Activated naive CD4-positive, alpha-beta T cell treated with anti-CD3 and anti-CD28 coated beads, Interleukin-2, amount 50 U/mL, for 16 hours (primary cell): ENCODE measurements at regions not wholly inside any gene's neighbourhood (a gene's known extent, or its start where the extent isn't known, plus 50 kb on each side); places are given as distances from the start of the nearest gene placed in this dataset.

Source experiments
- DNase-seq: peaks from one replicate; pipeline ENCODE4 v3.0.0-alpha.2; 2020

DNA sequence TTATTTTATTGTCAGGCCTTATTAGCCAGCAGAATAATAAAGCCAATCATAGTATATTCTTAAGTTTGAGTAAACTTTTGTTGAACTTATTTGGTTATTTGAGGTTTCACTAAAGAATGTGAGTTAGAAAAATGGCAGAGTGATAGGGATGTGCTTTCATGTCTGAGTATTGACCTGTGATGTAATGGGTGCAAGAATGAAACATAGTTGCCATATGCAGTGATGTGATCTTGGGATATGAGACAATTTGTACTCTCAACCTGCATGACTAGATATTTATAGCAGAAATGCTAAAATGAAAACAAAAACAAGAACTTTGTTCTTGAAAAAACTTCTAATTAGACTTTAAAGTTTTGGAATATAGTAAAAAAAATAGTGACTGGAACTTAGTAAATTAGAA is 97.9 kb downstream of the DISP1 start:
- DNase-seq = no peak

GRCh38 chr1:222914861-222915632 is 100.2 kb downstream of the DISP1 start:
- no peak for DNase-seq

GRCh38 chr1:222916100-222916499 is 101.3 kb downstream of the DISP1 start:
- DNase-seq = no peak

DNA sequence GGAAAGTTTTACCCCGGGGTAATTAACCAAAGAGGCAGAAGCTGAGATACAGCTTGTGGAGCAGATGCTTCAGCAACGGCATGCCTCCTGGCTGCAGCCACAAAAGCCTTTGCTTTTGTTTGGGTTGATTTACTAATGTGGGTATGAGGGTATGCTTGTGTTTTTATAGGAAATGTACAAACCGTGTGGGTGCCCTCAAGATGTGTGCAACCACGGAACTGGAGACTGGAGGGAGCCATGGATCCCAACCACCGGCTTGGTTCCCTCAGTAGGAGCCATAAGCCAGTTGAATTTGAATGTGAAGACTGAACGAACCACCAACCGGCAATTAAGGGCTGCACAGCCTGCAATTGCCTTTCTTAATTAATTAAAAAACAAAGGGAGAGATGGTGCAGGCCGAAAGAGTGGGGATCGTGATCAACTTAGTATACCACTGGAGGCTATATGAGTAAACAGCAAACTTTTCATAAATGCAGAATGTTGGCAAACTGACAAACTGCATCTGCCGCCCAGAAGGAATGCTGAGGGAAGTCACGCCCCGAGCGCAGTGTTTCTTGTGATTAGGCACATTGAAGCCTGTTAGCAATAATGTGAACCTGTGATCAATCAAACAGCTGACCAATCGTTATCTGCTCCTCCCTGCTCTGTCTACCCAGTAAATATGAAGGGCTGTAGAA is 104.1 kb downstream of the DISP1 start:
- no peak for DNase-seq

- no peak for DNase-seq
Observed at GRCh38 chr1:222919478-222919865, 104.6 kb downstream of the DISP1 start.

- no peak for DNase-seq
Observed at GRCh38 chr1:222920169-222920568, 105.3 kb downstream of the DISP1 start.

- DNase-seq = no peak
Observed at GRCh38 chr1:222921945-222922344, 107.1 kb downstream of the DISP1 start.

- DNase-seq = no peak
Observed at GRCh38 chr1:222923506-222923905, 108.7 kb downstream of the DISP1 start.

DNA sequence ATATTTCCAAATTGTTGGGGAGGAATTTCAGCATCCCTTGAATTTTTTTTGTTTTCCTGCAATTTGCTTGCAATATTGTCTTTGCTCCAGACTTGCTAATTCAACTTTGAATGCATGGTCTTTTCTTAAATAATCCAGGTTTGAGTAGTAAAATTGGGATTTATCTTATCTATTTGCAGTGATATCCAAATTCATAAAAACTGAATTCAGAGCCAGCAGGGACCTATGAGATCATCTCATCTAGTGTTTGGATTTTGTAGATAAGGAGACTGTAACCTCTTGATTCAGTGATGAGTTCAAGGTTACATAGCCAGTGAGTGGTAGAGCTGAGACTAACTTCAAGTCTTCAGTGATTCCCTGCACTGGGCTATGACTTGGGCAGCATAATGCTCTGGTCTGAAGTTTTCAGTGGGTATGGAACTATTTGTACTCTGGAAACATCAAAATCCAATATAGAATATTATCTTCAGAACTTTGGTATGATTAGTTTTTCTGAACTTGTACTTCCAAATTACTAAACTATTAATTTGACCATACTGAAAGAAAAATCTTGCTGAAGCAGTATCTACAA is 109.4 kb downstream of the DISP1 start:
- DNase-seq = no peak

GRCh38 chr1:222926566-222926965 is 111.7 kb downstream of the DISP1 start:
- DNase-seq = no peak

- no peak for DNase-seq
Observed at GRCh38 chr1:222927031-222927430, 112.2 kb downstream of the DISP1 start.

GRCh38 chr1:222928212-222928611 is 113.4 kb downstream of the DISP1 start:
- no peak for DNase-seq

GRCh38 chr1:222930070-222930469 is 115.2 kb downstream of the DISP1 start:
- DNase-seq = no peak

DNA sequence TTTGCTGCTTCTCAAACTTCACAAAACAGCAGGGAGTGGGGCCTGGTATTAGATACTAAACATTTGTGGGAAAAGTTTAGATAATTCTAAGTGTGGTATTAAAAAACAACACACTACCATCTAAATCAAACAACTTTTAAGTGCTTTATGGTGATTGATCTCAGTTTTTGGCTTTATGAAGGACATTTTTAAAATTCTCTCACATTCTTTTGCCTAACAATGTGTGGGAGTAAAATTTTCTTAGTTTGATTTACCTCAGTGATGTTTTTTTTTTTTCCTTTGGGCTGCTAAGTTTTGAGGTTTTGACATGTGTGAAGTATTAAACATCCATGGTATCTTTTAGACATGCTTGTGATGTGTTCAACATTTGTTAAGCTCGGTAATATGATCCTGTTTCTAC is 116.2 kb downstream of the DISP1 start:
- DNase-seq = no peak

DNA sequence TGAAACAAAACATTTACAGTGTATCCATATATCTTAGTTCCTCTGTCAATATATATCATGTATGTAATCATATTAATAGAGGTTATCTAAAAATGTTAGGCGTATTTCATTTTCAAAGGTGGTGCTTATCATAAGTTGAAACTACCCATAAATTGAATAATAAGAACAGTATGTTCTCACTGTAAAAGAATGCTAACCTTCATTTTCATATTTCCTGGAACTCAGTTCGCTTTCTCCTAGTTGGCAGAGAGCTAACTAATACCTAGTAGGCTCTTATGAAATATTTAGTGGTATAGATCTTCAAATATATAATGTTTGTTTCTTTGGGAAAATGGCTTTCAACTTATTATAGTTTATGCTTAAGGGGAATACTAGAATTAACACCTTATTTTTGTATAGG is 118.4 kb downstream of the DISP1 start:
- no peak for DNase-seq

DNA sequence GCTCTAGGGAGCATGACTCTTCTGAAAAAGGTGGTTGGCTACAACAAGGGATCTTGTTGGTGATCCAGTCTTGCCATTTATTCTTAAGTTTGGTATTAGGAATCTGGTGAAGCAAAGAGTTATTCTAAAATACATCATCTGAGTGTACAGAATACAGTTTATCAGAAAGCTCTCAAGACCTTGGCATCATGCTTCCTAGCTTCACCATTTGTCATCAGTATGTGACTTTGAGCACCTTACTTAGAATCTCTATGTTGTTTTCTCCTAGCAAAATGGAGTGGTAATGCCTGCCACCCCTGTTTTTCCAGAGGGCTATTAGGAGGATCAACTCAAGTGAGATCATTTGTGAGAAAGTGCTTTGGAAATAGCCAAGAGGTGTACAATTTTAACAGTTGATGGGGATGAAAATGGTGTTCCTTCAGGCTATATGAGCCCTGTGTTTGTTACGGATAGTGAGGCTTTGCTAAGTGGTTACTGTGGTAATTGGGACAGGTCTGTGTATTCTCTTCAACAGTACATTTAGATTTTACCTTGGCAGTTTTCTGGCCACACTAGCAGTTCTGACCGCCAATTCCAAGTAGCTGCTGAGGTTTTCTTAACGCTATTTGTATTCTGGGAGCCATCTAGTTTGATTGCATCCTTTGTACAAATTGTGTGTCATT is 120.5 kb downstream of the DISP1 start:
- DNase-seq = no peak

- DNase-seq = no peak
Observed at GRCh38 chr1:222936042-222936441, 121.2 kb downstream of the DISP1 start.

- no peak for DNase-seq
Observed at GRCh38 chr1:222938986-222939385, 124.1 kb downstream of the DISP1 start.

- DNase-seq = no peak
Observed at GRCh38 chr1:222940095-222940494, 125.3 kb downstream of the DISP1 start.

- no peak for DNase-seq
Observed at GRCh38 chr1:222940906-222941305, 126.1 kb downstream of the DISP1 start.

DNA sequence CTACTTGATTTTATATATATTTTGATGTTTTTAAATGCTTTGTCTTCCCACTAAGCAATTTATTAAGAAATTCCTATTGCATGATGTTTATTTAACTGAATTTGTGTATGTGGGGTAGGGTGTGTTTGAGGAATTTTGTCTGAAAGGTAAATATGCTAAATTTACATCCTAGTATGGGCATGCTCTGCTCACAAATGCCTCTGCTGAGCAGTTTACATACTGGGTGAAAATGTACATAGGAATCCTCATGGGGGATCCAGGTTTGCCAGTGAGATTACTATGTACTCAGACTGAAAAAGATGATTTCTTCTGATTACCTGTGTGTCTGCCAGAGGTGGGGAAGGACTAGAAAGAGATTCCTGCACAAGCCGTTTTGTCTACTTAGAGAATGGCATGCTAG is 126.6 kb downstream of the DISP1 start:
- no peak for DNase-seq

- no peak for DNase-seq
Observed at GRCh38 chr1:222946436-222946835, 131.6 kb downstream of the DISP1 start.

GRCh38 chr1:222948079-222948478 is 133.2 kb downstream of the DISP1 start:
- no peak for DNase-seq

DNA sequence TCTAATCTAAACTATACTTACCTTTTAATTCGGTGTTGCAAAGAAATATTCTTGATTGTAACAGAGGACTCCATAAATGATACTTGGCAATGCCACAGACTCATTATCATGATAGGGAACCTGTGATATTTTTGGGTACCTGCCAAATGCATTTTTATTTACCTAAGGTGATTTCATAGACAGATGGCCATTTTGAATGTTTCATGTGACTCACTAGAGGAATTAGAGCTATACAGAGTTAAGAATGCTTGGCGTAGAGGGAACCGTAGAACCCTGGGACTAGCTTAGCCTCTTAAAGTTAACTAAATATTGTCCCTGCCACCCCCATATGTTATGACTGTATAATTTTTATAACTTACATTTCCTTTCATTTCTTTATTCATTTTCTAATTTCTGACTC is 136.1 kb downstream of the DISP1 start:
- DNase-seq = no peak
